MM.1S (cell line): ENCODE measurements at regions not wholly inside any gene's neighbourhood (a gene's known extent, or its start where the extent isn't known, plus 50 kb on each side); places are given as distances from the start of the nearest gene placed in this dataset.

Source experiments
- DNase-seq: peaks from one replicate; pipeline ENCODE4 v3.0.0-alpha.2; 2015
- H2AFZ ChIP-seq: fragments of 300-600 bp; sonication (generic); 2 replicates; pipeline ENCODE4 v1.6.0; 2016; ENCODE audit warnings: antibody characterized with exemption, low read length
- H3F3A ChIP-seq: fragments of 300-600 bp; sonication (generic); 2 replicates; pipeline ENCODE4 v1.6.1; 2016; ENCODE audit warnings: mild to moderate bottlenecking, antibody characterized with exemption, low read length, moderate library complexity, mixed read lengths; ENCODE audit not compliant: insufficient read depth
- H3K27ac ChIP-seq: fragments of 300-600 bp; sonication (generic); 2 replicates; pipeline ENCODE4 v1.5.1; 2016; ENCODE audit warnings: mild to moderate bottlenecking, low read length
- H3K27me3 ChIP-seq: fragments of 300-600 bp; sonication (generic); replicated peaks from 2 replicates; pipeline ENCODE4 v1.6.0; 2016; ENCODE audit warnings: low read length; ENCODE audit not compliant: insufficient read depth
- H3K36me3 ChIP-seq: fragments of 300-600 bp; sonication (generic); replicated peaks from 2 replicates; pipeline ENCODE4 v1.6.1; 2016; ENCODE audit warnings: mild to moderate bottlenecking, low read length, mixed read lengths; ENCODE audit not compliant: insufficient read depth
- H3K4me1 ChIP-seq: fragments of 300-600 bp; sonication (generic); 2 replicates; pipeline ENCODE4 v1.6.1; 2016; ENCODE audit warnings: low read length, mixed read lengths
- H3K4me2 ChIP-seq: fragments of 300-600 bp; sonication (generic); 2 replicates; pipeline ENCODE4 v1.6.0; 2016; ENCODE audit warnings: low read depth, low read length
- H3K4me3 ChIP-seq: fragments of 300-600 bp; sonication (generic); 2 replicates; pipeline ENCODE4 v1.5.1; 2016; ENCODE audit warnings: low read length, mixed read lengths
- H3K79me2 ChIP-seq: fragments of 300-600 bp; sonication (generic); 2 replicates; pipeline ENCODE4 v1.6.1; 2016; ENCODE audit warnings: mixed run types, low read length, mixed read lengths
- H3K9ac ChIP-seq: fragments of 300-600 bp; sonication (generic); 2 replicates; pipeline ENCODE4 v1.6.1; 2016; ENCODE audit warnings: low read length, mixed read lengths
- H3K9me2 ChIP-seq: fragments of 300-600 bp; sonication (generic); replicated peaks from 2 replicates; pipeline ENCODE4 v1.6.1; 2016; ENCODE audit warnings: mild to moderate bottlenecking, low read length, mixed read lengths; ENCODE audit not compliant: insufficient read depth
- H3K9me3 ChIP-seq: fragments of 300-600 bp; sonication (generic); replicated peaks from 2 replicates; pipeline ENCODE4 v1.6.1; 2016; ENCODE audit warnings: mild to moderate bottlenecking, low read length, mixed read lengths; ENCODE audit not compliant: insufficient read depth
- H4K20me1 ChIP-seq: fragments of 300-600 bp; sonication (generic); 2 replicates; pipeline ENCODE4 v1.6.1; 2016; ENCODE audit warnings: mild to moderate bottlenecking, low read length, moderate library complexity, mixed read lengths; ENCODE audit not compliant: insufficient read depth
- EZH2 ChIP-seq: fragments of 300-600 bp; sonication (generic); optimal IDR thresholded peaks from 2 replicates; pipeline ENCODE3; 2017; ENCODE audit warnings: low read depth, mild to moderate bottlenecking, antibody characterized with exemption, low read length, mixed read lengths
- EZH2phosphoT487 ChIP-seq: fragments of 300-600 bp; sonication (generic); IDR thresholded peaks from 2 replicates; pipeline ENCODE4 v1.6.1; 2018; ENCODE audit warnings: antibody characterized with exemption, low read length
- TF ChIP-seq, protein P1 (sequence below): fragments of 300-600 bp; sonication (generic); IDR thresholded peaks from 2 replicates; pipeline ENCODE4 v1.5.1; 2016; ENCODE audit warnings: antibody characterized with exemption, low read length, mixed read lengths

- peaks cover 9% of the 10 kb centered on the region; the same call in 1 of the 2 replicates for H3K27me3 ChIP-seq
- DNase-seq = no peak
- H3K79me2 ChIP-seq = no peaks in the 10 kb centered on the region
- H3K4me1 ChIP-seq = no peaks in the 10 kb centered on the region
- no peaks in the 10 kb centered on the region for H3K36me3 ChIP-seq
- H3K4me3 ChIP-seq = no peak overlapping the region
- H3K9me3 ChIP-seq = no peaks in the 10 kb centered on the region
- no peaks in the 10 kb centered on the region for H3K9me2 ChIP-seq
- TF ChIP-seq EZH2phosphoT487 = no peak
- TF ChIP-seq EZH2 = no peak
- TF ChIP-seq, protein P1, sequence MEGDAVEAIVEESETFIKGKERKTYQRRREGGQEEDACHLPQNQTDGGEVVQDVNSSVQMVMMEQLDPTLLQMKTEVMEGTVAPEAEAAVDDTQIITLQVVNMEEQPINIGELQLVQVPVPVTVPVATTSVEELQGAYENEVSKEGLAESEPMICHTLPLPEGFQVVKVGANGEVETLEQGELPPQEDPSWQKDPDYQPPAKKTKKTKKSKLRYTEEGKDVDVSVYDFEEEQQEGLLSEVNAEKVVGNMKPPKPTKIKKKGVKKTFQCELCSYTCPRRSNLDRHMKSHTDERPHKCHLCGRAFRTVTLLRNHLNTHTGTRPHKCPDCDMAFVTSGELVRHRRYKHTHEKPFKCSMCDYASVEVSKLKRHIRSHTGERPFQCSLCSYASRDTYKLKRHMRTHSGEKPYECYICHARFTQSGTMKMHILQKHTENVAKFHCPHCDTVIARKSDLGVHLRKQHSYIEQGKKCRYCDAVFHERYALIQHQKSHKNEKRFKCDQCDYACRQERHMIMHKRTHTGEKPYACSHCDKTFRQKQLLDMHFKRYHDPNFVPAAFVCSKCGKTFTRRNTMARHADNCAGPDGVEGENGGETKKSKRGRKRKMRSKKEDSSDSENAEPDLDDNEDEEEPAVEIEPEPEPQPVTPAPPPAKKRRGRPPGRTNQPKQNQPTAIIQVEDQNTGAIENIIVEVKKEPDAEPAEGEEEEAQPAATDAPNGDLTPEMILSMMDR = no peak
- H3F3A ChIP-seq = no peaks in the 10 kb centered on the region
- H3K4me2 ChIP-seq = no peak overlapping the region
- H3K9ac ChIP-seq = no peak overlapping the region
- H4K20me1 ChIP-seq = no peaks in the 10 kb centered on the region
- H2AFZ ChIP-seq = no peak overlapping the region
- H3K27ac ChIP-seq = no peak overlapping the region
Measured at GRCh38 chr10:125534515-125534914, 148.4 kb downstream of the TEX36 start.

- H3K27ac ChIP-seq = no peak overlapping the region
- no peaks in the 10 kb centered on the region for H3F3A ChIP-seq
- H3K4me3 ChIP-seq = no peak overlapping the region
- peaks cover 9% of the 10 kb centered on the region; the same call in 1 of the 2 replicates for H3K27me3 ChIP-seq
- no peaks in the 10 kb centered on the region for H4K20me1 ChIP-seq
- TF ChIP-seq, protein P1 = no peak
- TF ChIP-seq EZH2phosphoT487 (no peak), EZH2 (no peak)
- no peaks in the 10 kb centered on the region for H3K9me2 ChIP-seq
- H3K4me1 ChIP-seq = no peaks in the 10 kb centered on the region
- H3K9ac ChIP-seq = no peak overlapping the region
- no peaks in the 10 kb centered on the region for H3K79me2 ChIP-seq
- no peaks in the 10 kb centered on the region for H3K9me3 ChIP-seq
- H3K4me2 ChIP-seq = no peak overlapping the region
- no peak for DNase-seq
- H2AFZ ChIP-seq = no peak overlapping the region
- H3K36me3 ChIP-seq = no peaks in the 10 kb centered on the region
Measured at GRCh38 chr10:125533866-125534265, 149.1 kb downstream of the TEX36 start.

GRCh38 chr10:125531465-125531864 lies 151.5 kb downstream of the TEX36 start:
- Histone ChIP-seq H3K9me2 (no peaks in the 10 kb centered on the region), H3K4me2 (no peak overlapping the region), H3K9ac (no peak overlapping the region), H3K9me3 (no peaks in the 10 kb centered on the region), H3F3A (no peaks in the 10 kb centered on the region), H3K27ac (no peak overlapping the region), H2AFZ (no peak overlapping the region), H3K4me3 (no peak overlapping the region), H3K4me1 (no peaks in the 10 kb centered on the region), H3K27me3 (peaks cover 1% of the 10 kb centered on the region; the same call in 1 of the 2 replicates), H3K79me2 (no peaks in the 10 kb centered on the region), H3K36me3 (no peaks in the 10 kb centered on the region), H4K20me1 (no peaks in the 10 kb centered on the region)
- TF ChIP-seq, protein P1 = no peak
- TF ChIP-seq EZH2 (no peak), EZH2phosphoT487 (no peak)
- DNase-seq = no peak
